ENCODE measurements at regions not wholly inside any gene's neighbourhood (a gene's known extent, or its start where the extent isn't known, plus 50 kb on each side); places are given as distances from the start of the nearest gene placed in this dataset.

- TF ChIP-seq, protein P1, sequence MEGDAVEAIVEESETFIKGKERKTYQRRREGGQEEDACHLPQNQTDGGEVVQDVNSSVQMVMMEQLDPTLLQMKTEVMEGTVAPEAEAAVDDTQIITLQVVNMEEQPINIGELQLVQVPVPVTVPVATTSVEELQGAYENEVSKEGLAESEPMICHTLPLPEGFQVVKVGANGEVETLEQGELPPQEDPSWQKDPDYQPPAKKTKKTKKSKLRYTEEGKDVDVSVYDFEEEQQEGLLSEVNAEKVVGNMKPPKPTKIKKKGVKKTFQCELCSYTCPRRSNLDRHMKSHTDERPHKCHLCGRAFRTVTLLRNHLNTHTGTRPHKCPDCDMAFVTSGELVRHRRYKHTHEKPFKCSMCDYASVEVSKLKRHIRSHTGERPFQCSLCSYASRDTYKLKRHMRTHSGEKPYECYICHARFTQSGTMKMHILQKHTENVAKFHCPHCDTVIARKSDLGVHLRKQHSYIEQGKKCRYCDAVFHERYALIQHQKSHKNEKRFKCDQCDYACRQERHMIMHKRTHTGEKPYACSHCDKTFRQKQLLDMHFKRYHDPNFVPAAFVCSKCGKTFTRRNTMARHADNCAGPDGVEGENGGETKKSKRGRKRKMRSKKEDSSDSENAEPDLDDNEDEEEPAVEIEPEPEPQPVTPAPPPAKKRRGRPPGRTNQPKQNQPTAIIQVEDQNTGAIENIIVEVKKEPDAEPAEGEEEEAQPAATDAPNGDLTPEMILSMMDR (IDR thresholded peaks at IDR 0.05) = no peak
- no peak for TF ChIP-seq POLR2A (IDR thresholded peaks at IDR 0.05)
These were observed 267.5 kb downstream of the ANKRD50 start for GRCh38 chr4:124445071-124445470.
